Lung (tissue), 11 donors: ENCODE measurements at regions not wholly inside any gene's neighbourhood (a gene's known extent, or its start where the extent isn't known, plus 50 kb on each side); places are given as distances from the start of the nearest gene placed in this dataset.
"Not testable (repeated sequence)": the region's sequence is repeated elsewhere in the genome, so short reads cannot be mapped to it uniquely, and the experiment has no call there.

Source experiments
- ATAC-seq: fragments of 200-7000 bp; cut with Tn5 transposase; one replicate; pipeline ENCODE4 v1.9.1; 2020; ENCODE audit warnings: moderate number of reproducible peaks; ENCODE audit not compliant: insufficient read depth, low FRiP score
- DNase-seq, 3 donors: peaks; one replicate each; pipeline ENCODE4 v3.0.0-alpha.2; 2013 to 2017
- H3K27ac ChIP-seq, 2 donors: one replicate each; pipeline ENCODE4 v1.5.1; 2013; ENCODE audit warnings: mild to moderate bottlenecking in 2 of 2, moderate library complexity in 2 of 2, control low read depth in 1 of 2, inconsistent platforms in 1 of 2, low read depth in 1 of 2, low read length in 1 of 2
- H3K27me3 ChIP-seq, 3 donors: one replicate each; pipeline ENCODE4 v1.5.1; 2013; ENCODE audit warnings: low read length in 2 of 3; ENCODE audit not compliant: control insufficient read depth in 3 of 3, insufficient read depth in 3 of 3
- H3K36me3 ChIP-seq, 4 donors: one replicate each; pipeline ENCODE4 v1.5.1; 2013; ENCODE audit warnings: low read length in 4 of 4, mild to moderate bottlenecking in 1 of 4, moderate library complexity in 1 of 4; ENCODE audit not compliant: control insufficient read depth in 4 of 4, insufficient read depth in 4 of 4
- H3K4me1 ChIP-seq, 5 donors: one replicate each; pipeline ENCODE4 v1.5.1; 2013; ENCODE audit warnings: low read length in 5 of 5, mild to moderate bottlenecking in 2 of 5, moderate library complexity in 1 of 5; ENCODE audit not compliant: control insufficient read depth in 5 of 5, insufficient read depth in 5 of 5
- H3K4me3 ChIP-seq: one replicate; pipeline ENCODE4 v1.5.1; 2013; ENCODE audit warnings: mild to moderate bottlenecking, control low read depth, moderate library complexity
- H3K9ac ChIP-seq, 2 donors: one replicate each; pipeline ENCODE4 v1.5.1; 2013; ENCODE audit warnings: low read length in 2 of 2, control low read depth in 1 of 2; ENCODE audit not compliant: insufficient read depth in 1 of 2
- H3K9me3 ChIP-seq, 4 donors: one replicate each; pipeline ENCODE4 v1.5.1; 2013; ENCODE audit warnings: low read length in 3 of 4, mild to moderate bottlenecking in 1 of 4, moderate library complexity in 1 of 4; ENCODE audit not compliant: control insufficient read depth in 4 of 4, insufficient read depth in 3 of 4
- CTCF ChIP-seq: IDR thresholded peaks from 2 replicates; pipeline ENCODE4 v1.5.1; 2012; ENCODE audit warnings: mild to moderate bottlenecking; ENCODE audit errors: control extremely low read depth, extremely low read depth
- WGBS, 2 donors: extraction: QIAGEN DNeasy Blood & Tissue Kit; methylation state at CpG; one replicate each; pipeline ENCODE4 v1.1.7; 2013; 5-methylcytosine and 5-hydroxymethylcytosine counted together
- donor health status: control.
- donor health status: control.
- donor health status: Bipolar disorder and iron deficiency.
- donor health status: healthy.
- donor health status: DM: yes; HTN: yes; CAD: no.

- Histone ChIP-seq H3K9ac (no peak overlapping the region), H3K27me3 (no peaks in the 10 kb centered on the region), H3K4me1 (peaks cover 0 to 3% (median 0%) of the 10 kb centered on the region in 5 donors), H3K27ac (no peak overlapping the region), H3K9me3 (peaks cover 0 to 8% (median 5%) of the 10 kb centered on the region in 4 donors), H3K4me3 (no peak overlapping the region), H3K36me3 (no peaks in the 10 kb centered on the region)
- WGBS, 2 donors = 79 to 85% methylated on average over 3 of the region's 3 CpGs
- TF ChIP-seq CTCF = no peak
- ATAC-seq (no peak), DNase-seq (peak in 2 of 3 donors; percentile 66 to 77)
These were observed 438.0 kb upstream of the CDH11 start for GRCh38 chr16:65559846-65560245.

- ATAC-seq, H3K9ac ChIP-seq, H3K4me3 ChIP-seq, H3K27me3 ChIP-seq, H3K9me3 ChIP-seq, H3K36me3 ChIP-seq, H3K27ac ChIP-seq: not testable (repeated sequence)
- DNase-seq = peak in 2 of 3 donors; percentile 74 to 76
- WGBS, 2 donors = 10 to 22% methylated on average over 1 of the region's 1 CpG
- peaks cover 1 to 56% (median 25%) of the 10 kb centered on the region in 5 donors for H3K4me1 ChIP-seq
These were observed 427.8 kb upstream of the CDH11 start for GRCh38 chr16:65549689-65550088.

- 78 to 85% methylated on average over 2 of the region's 2 CpGs for WGBS, 2 donors
- Histone ChIP-seq H3K4me3 (no peak overlapping the region), H3K4me1 (peaks cover 1 to 56% (median 25%) of the 10 kb centered on the region in 5 donors), H3K27me3 (no peaks in the 10 kb centered on the region), H3K36me3 (no peaks in the 10 kb centered on the region), H3K9me3 (peaks cover 0 to 6% (median 0%) of the 10 kb centered on the region in 4 donors), H3K27ac (no peak overlapping the region), H3K9ac (no peak overlapping the region)
- DNase-seq = peak in 1 of 3 donors; percentile 20
- no peak for ATAC-seq
- no peak for TF ChIP-seq CTCF
These were observed 426.6 kb upstream of the CDH11 start for GRCh38 chr16:65548470-65548869.

GRCh38 chr16:65547772-65548446 lies 426.0 kb upstream of the CDH11 start:
- Histone ChIP-seq H3K36me3 (no peaks in the 10 kb centered on the region), H3K4me1 (peaks cover 1 to 56% (median 25%) of the 10 kb centered on the region in 5 donors), H3K9ac (no peak overlapping the region), H3K27ac (no peak overlapping the region), H3K4me3 (no peak overlapping the region), H3K27me3 (no peaks in the 10 kb centered on the region), H3K9me3 (peaks cover 0 to 6% (median 0%) of the 10 kb centered on the region in 4 donors)
- ATAC-seq (no peak), DNase-seq (peak; percentile 67 to 88 (median 87))
- TF ChIP-seq CTCF = no peak
- 37 to 52% methylated on average over 7 of the region's 7 CpGs for WGBS, 2 donors
